IMR-90 (cell line): ENCODE measurements at regions not wholly inside any gene's neighbourhood (a gene's known extent, or its start where the extent isn't known, plus 50 kb on each side); places are given as distances from the start of the nearest gene placed in this dataset.

Experiments used
- ATAC-seq: fragments of 200-7000 bp; cut with Tn5 transposase; 2 replicates; pipeline ENCODE4 v1.9.1; 2020; ENCODE audit warnings: low read depth, mild to moderate bottlenecking, moderate library complexity
- BruUV-seq: library from RNA; stranded (reverse); fragments of 400-500 nt; replicated peaks from 2 replicates; lab custom pipeline; 2021; lab: Mats Ljungman, UMichigan
- CTCF ChIA-PET: fragments of 300-600 bp; formaldehyde crosslinking; extraction: SDS; loops from one replicate; lab custom pipeline; 2021; ENCODE audit warnings: antibody characterized with exemption; lab: Yijun Ruan, JAX
- POLR2A ChIA-PET: fragments of 300-600 bp; sonication (Branson Sonifier 250); formaldehyde crosslinking; loops from one replicate; lab custom pipeline; 2022; ENCODE audit warnings: antibody characterized with exemption; ENCODE audit not compliant: unreplicated experiment; lab: Charles Lee
- DNase-seq: peaks from one replicate; pipeline ENCODE4 v3.0.0; 2013
- H2AFZ ChIP-seq: replicated peaks from 2 replicates; pipeline ENCODE3; 2013; ENCODE audit warnings: low read length, mild to moderate bottlenecking; ENCODE audit not compliant: poor library complexity
- H2AK5ac ChIP-seq: 2 replicates; pipeline ENCODE4 v1.6.1; 2013; ENCODE audit warnings: low read depth, low read length, inconsistent platforms
- H2AK9ac ChIP-seq: replicated peaks from 2 replicates; pipeline ENCODE3; 2013; ENCODE audit warnings: mild to moderate bottlenecking, low read depth, low read length, moderate library complexity; ENCODE audit not compliant: poor library complexity
- H2BK120ac ChIP-seq: 2 replicates; pipeline ENCODE4 v1.6.1; 2013; ENCODE audit warnings: low read depth, low read length, inconsistent platforms
- H2BK15ac ChIP-seq: 3 replicates; pipeline ENCODE4 v1.6.1; 2013; ENCODE audit warnings: low read depth, low read length, inconsistent platforms
- H2BK20ac ChIP-seq: 2 replicates; pipeline ENCODE4 v1.6.1; 2013; ENCODE audit warnings: low read depth, mild to moderate bottlenecking, inconsistent platforms, low read length, moderate library complexity
- H2BK5ac ChIP-seq: 2 replicates; pipeline ENCODE4 v1.6.1; 2013; ENCODE audit warnings: mild to moderate bottlenecking, low read depth, low read length, inconsistent platforms; ENCODE audit not compliant: poor library complexity, severe bottlenecking
- H3K14ac ChIP-seq: replicated peaks from 2 replicates; pipeline ENCODE4 v1.6.1; 2013; ENCODE audit warnings: low read depth, low read length, inconsistent platforms
- H3K18ac ChIP-seq: 2 replicates; pipeline ENCODE4 v1.6.1; 2013; ENCODE audit warnings: low read depth, low read length, control low read depth
- H3K23ac ChIP-seq: 2 replicates; pipeline ENCODE4 v1.6.1; 2013; ENCODE audit warnings: low read depth, low read length, inconsistent platforms
- H3K27ac ChIP-seq: 2 replicates; pipeline ENCODE4 v1.5.1; 2013; ENCODE audit warnings: mild to moderate bottlenecking, control low read depth, low read length; ENCODE audit not compliant: insufficient read depth
- H3K27me3 ChIP-seq: 2 replicates; pipeline ENCODE4 v1.6.1; 2013; ENCODE audit warnings: low read length; ENCODE audit not compliant: control insufficient read depth, insufficient read depth
- H3K36me3 ChIP-seq: 2 replicates; pipeline ENCODE4 v1.6.1; 2013; ENCODE audit warnings: low read length, mixed read lengths; ENCODE audit not compliant: control insufficient read depth, insufficient read depth
- H3K4ac ChIP-seq: 2 replicates; pipeline ENCODE4 v1.6.1; 2013; ENCODE audit warnings: low read depth, low read length, inconsistent platforms
- H3K4me1 ChIP-seq: 2 replicates; pipeline ENCODE4 v1.6.1; 2013; ENCODE audit warnings: low read length, mixed read lengths; ENCODE audit not compliant: control insufficient read depth, insufficient read depth
- H3K4me2 ChIP-seq: 2 replicates; pipeline ENCODE4 v1.6.1; 2013; ENCODE audit warnings: low read depth, mild to moderate bottlenecking, control low read depth, low read length, moderate library complexity
- H3K4me3 ChIP-seq: 2 replicates; pipeline ENCODE4 v1.5.1; 2013; ENCODE audit warnings: low read depth, mild to moderate bottlenecking, control low read depth, low read length, moderate library complexity; ENCODE audit not compliant: insufficient read depth
- H3K56ac ChIP-seq: 2 replicates; pipeline ENCODE4 v1.6.1; 2013; ENCODE audit warnings: low read length, inconsistent platforms; ENCODE audit not compliant: insufficient read depth; ENCODE audit errors: extremely low read depth
- H3K79me1 ChIP-seq, 2 experiments: 2 replicates each; pipeline ENCODE4 v1.6.1; 2013; ENCODE audit warnings: low read length in 2 of 2, inconsistent platforms in 1 of 2, low read depth in 1 of 2
- H3K9ac ChIP-seq: 2 replicates; pipeline ENCODE4 v1.6.1; 2013; ENCODE audit warnings: low read depth, low read length, control low read depth
- H3K9me1 ChIP-seq: 2 replicates; pipeline ENCODE4 v1.6.1; 2013; ENCODE audit warnings: low read length, inconsistent platforms; ENCODE audit not compliant: insufficient read depth
- H3K9me3 ChIP-seq: 2 replicates; pipeline ENCODE4 v1.6.1; 2013; ENCODE audit warnings: low read length; ENCODE audit not compliant: control insufficient read depth, insufficient read depth
- H4K20me1 ChIP-seq: 2 replicates; pipeline ENCODE4 v1.6.1; 2013; ENCODE audit warnings: low read length, inconsistent platforms; ENCODE audit not compliant: insufficient read depth
- H4K5ac ChIP-seq: 2 replicates; pipeline ENCODE4 v1.6.1; 2013; ENCODE audit warnings: mild to moderate bottlenecking, low read depth, low read length, control low read depth
- H4K8ac ChIP-seq, 2 experiments: 2 replicates each; pipeline ENCODE4 v1.6.1; 2013; ENCODE audit warnings: low read depth in 2 of 2, low read length in 2 of 2, control low read depth in 1 of 2, inconsistent platforms in 1 of 2
- H4K91ac ChIP-seq: 2 replicates; pipeline ENCODE4 v1.6.1; 2013; ENCODE audit warnings: low read depth, low read length, inconsistent platforms; ENCODE audit not compliant: insufficient read depth
- BHLHE40 ChIP-seq: fragments of 150-350 bp; IDR thresholded peaks from 2 replicates; pipeline ENCODE4 v1.6.1; 2016; ENCODE audit warnings: mild to moderate bottlenecking, low read depth, low read length
- CEBPB ChIP-seq: IDR thresholded peaks from 2 replicates; pipeline ENCODE4 v1.6.1; 2012; ENCODE audit warnings: low read depth, low read length, improper control_type of control experiment
- MAZ ChIP-seq: IDR thresholded peaks from 2 replicates; pipeline ENCODE4 v1.6.1; 2012; ENCODE audit warnings: low read depth, mild to moderate bottlenecking, low read length, improper control_type of control experiment, moderate library complexity, borderline replicate concordance
- WGBS, 2 experiments: methylation state at CpG; one replicate each; pipeline versions ENCODE4 v1.1.5 to v1.1.7; 2013; ENCODE audit warnings: missing lambda C conversion rate in 2 of 2; ENCODE audit not compliant: insufficient read length in 1 of 2; ENCODE audit errors: extremely low coverage in 2 of 2; 5-methylcytosine and 5-hydroxymethylcytosine counted together
- dilution Hi-C: fragments of 300-500 bp; cut with HindIII; formaldehyde crosslinking; loops from one replicate; pipeline ENCODE4 v1.14.3; 2018; ENCODE audit warnings: low sequenced_read_pairs; ENCODE audit not compliant: unreplicated experiment
- in situ Hi-C: fragments of 300-500 bp; cut with MboI; formaldehyde crosslinking; loops from 3 replicates; pipeline ENCODE4 v1.14.3; 2019; ENCODE audit warnings: low sequenced_read_pairs, inconsistent platforms, mixed read lengths
- intact Hi-C: fragments of 100-400 bp; cut with micrococcal nuclease; formaldehyde crosslinking; loops from 2 replicates; pipeline ENCODE4 v1.10.0; 2022
- TF ChIP-seq, protein P1 (sequence below): conservative IDR thresholded peaks from 2 replicates; pipeline ENCODE4 v1.5.1; 2012; ENCODE audit warnings: mild to moderate bottlenecking, low read depth, low read length, improper control_type of control experiment

GRCh38 chr13:69296130-69296529, 811.5 kb upstream of the ATXN8OS start:
- no peak overlapping the region for H3K4me3 ChIP-seq
- H3K4ac ChIP-seq, result no peak overlapping the region
- no TSS peak for BruUV-seq
- no peak for DNase-seq
- H3K23ac ChIP-seq, result no peak overlapping the region
- H3K9me1 ChIP-seq, result no peaks in the 10 kb centered on the region
- H2AK9ac ChIP-seq, result no peak overlapping the region
- no peak overlapping the region for H2BK20ac ChIP-seq
- no peak for ATAC-seq
- H3K4me1 ChIP-seq, result no peaks in the 10 kb centered on the region
- no peak overlapping the region for H2AK5ac ChIP-seq
- no peak overlapping the region for H3K27ac ChIP-seq
- H4K5ac ChIP-seq, result no peak overlapping the region
- no peak overlapping the region for H2BK120ac ChIP-seq
- no peak overlapping the region for H3K14ac ChIP-seq
- intact Hi-C loops, result no loop called here
- H3K9ac ChIP-seq, result no peak overlapping the region
- dilution Hi-C loops, result no loop called here
- ChIA-PET CTCF (no interaction called here), POLR2A (no interaction called here)
- no peaks in the 10 kb centered on the region for H3K36me3 ChIP-seq
- no peak overlapping the region for H4K8ac ChIP-seq
- no peak overlapping the region for H3K4me2 ChIP-seq
- WGBS, 2 experiments, result no CpG with 5 or more reads among the region's 1 CpG
- no peak overlapping the region for H3K18ac ChIP-seq
- H3K27me3 ChIP-seq, result no peaks in the 10 kb centered on the region
- H4K20me1 ChIP-seq, result no peaks in the 10 kb centered on the region
- no peak overlapping the region for H2BK5ac ChIP-seq
- H2BK15ac ChIP-seq, result no peak overlapping the region
- H3K9me3 ChIP-seq, result peaks cover 2% of the 10 kb centered on the region
- TF ChIP-seq, protein P1, sequence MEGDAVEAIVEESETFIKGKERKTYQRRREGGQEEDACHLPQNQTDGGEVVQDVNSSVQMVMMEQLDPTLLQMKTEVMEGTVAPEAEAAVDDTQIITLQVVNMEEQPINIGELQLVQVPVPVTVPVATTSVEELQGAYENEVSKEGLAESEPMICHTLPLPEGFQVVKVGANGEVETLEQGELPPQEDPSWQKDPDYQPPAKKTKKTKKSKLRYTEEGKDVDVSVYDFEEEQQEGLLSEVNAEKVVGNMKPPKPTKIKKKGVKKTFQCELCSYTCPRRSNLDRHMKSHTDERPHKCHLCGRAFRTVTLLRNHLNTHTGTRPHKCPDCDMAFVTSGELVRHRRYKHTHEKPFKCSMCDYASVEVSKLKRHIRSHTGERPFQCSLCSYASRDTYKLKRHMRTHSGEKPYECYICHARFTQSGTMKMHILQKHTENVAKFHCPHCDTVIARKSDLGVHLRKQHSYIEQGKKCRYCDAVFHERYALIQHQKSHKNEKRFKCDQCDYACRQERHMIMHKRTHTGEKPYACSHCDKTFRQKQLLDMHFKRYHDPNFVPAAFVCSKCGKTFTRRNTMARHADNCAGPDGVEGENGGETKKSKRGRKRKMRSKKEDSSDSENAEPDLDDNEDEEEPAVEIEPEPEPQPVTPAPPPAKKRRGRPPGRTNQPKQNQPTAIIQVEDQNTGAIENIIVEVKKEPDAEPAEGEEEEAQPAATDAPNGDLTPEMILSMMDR, result no peak
- TF ChIP-seq BHLHE40, result no peak
- TF ChIP-seq CEBPB, result no peak
- TF ChIP-seq MAZ, result no peak
- in situ Hi-C loops, result no loop called here
- no peak overlapping the region for H4K91ac ChIP-seq
- H3K79me1 ChIP-seq, result no peaks in the 10 kb centered on the region
- H2AFZ ChIP-seq, result no peak overlapping the region
- no peak overlapping the region for H3K56ac ChIP-seq
